ENCODE measurements at regions not wholly inside any gene's neighbourhood (a gene's known extent, or its start where the extent isn't known, plus 50 kb on each side); places are given as distances from the start of the nearest gene placed in this dataset.

GRCh38 chr15:69505956-69506556 lies 53.4 kb downstream of the RPLP1 start:
- DNase-seq (ENCODE audit: low read depth), result no peak

- no peak for DNase-seq (ENCODE audit: low read depth)
Measured at GRCh38 chr15:69508659-69509058, 56.0 kb downstream of the RPLP1 start.

- peak; percentile 34 for DNase-seq (ENCODE audit: low read depth)
Measured at GRCh38 chr15:69509131-69509530, 56.5 kb downstream of the RPLP1 start.

GRCh38 chr15:69510556-69510955 lies 57.9 kb downstream of the RPLP1 start:
- DNase-seq (ENCODE audit: low read depth), result no peak

GRCh38 chr15:69511015-69511414 lies 58.4 kb downstream of the RPLP1 start:
- no peak for DNase-seq (ENCODE audit: low read depth)

GRCh38 chr15:69511716-69512340 lies 59.2 kb downstream of the RPLP1 start:
- no peak for DNase-seq (ENCODE audit: low read depth)

GRCh38 chr15:69513450-69513960 lies 60.9 kb downstream of the RPLP1 start:
- DNase-seq (ENCODE audit: low read depth), result no peak

GRCh38 chr15:69513986-69514385 lies 61.4 kb downstream of the RPLP1 start:
- no peak for DNase-seq (ENCODE audit: low read depth)

- DNase-seq (ENCODE audit: low read depth), result no peak
Measured at GRCh38 chr15:69515508-69515907, 62.9 kb downstream of the RPLP1 start.

- no peak for DNase-seq (ENCODE audit: low read depth)
Measured at GRCh38 chr15:69515926-69516325, 63.3 kb downstream of the RPLP1 start.

- DNase-seq (ENCODE audit: low read depth), result no peak
Measured at GRCh38 chr15:69517052-69517451, 64.4 kb downstream of the RPLP1 start.

- no peak for DNase-seq (ENCODE audit: low read depth)
Measured at GRCh38 chr15:69518806-69519205, 66.2 kb downstream of the RPLP1 start.

- DNase-seq (ENCODE audit: low read depth), result no peak
Measured at GRCh38 chr15:69520067-69520466, 67.4 kb downstream of the RPLP1 start.

- DNase-seq (ENCODE audit: low read depth), result no peak
Measured at GRCh38 chr15:69522361-69522760, 69.7 kb downstream of the RPLP1 start.

- peak; percentile 67 for DNase-seq (ENCODE audit: low read depth)
Measured at GRCh38 chr15:69523010-69524001, 70.7 kb downstream of the RPLP1 start.

GRCh38 chr15:69524296-69524695 lies 71.7 kb downstream of the RPLP1 start:
- DNase-seq (ENCODE audit: low read depth), result no peak

- DNase-seq (ENCODE audit: low read depth), result no peak
Measured at GRCh38 chr15:69524814-69525213, 72.2 kb downstream of the RPLP1 start.

- DNase-seq (ENCODE audit: low read depth), result no peak
Measured at GRCh38 chr15:69525543-69525942, 72.9 kb downstream of the RPLP1 start.

GRCh38 chr15:69526081-69527061 lies 73.8 kb downstream of the RPLP1 start:
- peak; percentile 8 for DNase-seq (ENCODE audit: low read depth)

GRCh38 chr15:69529141-69529540 lies 76.5 kb downstream of the RPLP1 start:
- DNase-seq (ENCODE audit: low read depth), result no peak

GRCh38 chr15:69529961-69530633 lies 77.5 kb downstream of the RPLP1 start:
- no peak for DNase-seq (ENCODE audit: low read depth)
